HuH-7 (cell line): ENCODE measurements at regions not wholly inside any gene's neighbourhood (a gene's known extent, or its start where the extent isn't known, plus 50 kb on each side); places are given as distances from the start of the nearest gene placed in this dataset.

Experiments used
- DNase-seq: peaks from one replicate; pipeline ENCODE4 v3.0.0; 2011; ENCODE audit warnings: low spot score

- no peak for DNase-seq
Observed at GRCh38 chr18:73735836-73736235, 411.8 kb downstream of the FBXO15 start.

- no peak for DNase-seq
Observed at GRCh38 chr18:73733806-73734314, 413.8 kb downstream of the FBXO15 start.

DNA sequence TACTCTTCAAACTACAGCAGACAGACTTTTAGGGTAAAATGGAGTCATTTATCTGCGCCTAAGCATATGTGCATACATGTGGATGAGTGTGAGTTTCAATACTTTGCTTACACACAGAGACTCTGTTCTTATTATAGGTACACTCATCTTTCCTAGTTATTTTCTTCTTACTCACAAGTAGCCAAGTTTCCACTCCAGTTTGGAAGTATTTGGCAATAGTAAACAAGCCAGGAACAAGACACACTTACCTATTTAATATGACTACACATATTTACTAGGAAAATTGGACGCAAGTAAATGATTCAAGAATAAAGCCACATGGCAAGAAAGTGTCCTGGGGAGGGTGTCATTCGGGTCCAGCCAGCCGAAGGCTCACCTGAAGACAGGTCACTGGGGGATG lies 414.3 kb downstream of the FBXO15 start:
- DNase-seq = no peak

DNA sequence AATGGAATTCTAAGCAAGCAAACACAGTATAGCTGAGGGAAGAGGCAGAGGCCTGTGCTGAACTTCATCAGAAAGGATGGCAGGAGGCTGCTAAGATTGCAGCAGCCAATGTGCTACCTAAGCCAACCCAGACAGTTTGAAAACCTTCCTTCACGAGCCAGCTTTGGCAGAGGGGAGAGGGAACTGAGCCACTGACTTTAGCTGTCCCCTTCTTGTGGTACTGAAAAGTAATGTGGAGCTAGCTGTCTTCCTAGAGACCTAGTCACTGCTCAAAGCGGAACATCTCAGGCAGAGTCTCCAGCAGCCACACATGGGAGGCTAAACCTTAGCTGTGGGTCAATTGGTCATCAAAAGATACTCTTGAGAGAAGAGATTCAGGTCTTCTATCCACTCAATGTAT lies 419.0 kb downstream of the FBXO15 start:
- DNase-seq = no peak

DNA sequence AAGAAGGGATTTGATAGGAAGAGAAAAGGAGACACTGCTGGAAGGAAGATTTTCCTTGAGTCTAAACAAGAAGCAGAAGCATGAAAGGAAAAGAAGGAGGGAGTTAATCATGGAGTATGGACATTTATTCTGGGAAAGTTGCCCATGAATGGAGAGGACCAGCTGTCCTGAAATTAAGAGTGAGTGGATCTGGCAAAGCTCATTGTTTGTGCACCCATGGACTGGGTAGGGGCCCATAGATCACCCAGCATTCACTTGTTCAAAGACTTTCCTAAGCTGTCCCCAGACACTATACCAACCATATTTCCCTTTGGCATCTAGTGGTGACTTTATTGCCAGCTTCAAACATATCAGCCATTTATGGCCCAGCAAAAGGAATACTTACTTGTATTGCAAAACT lies 422.7 kb downstream of the FBXO15 start:
- DNase-seq = no peak

- no peak for DNase-seq
Observed at GRCh38 chr18:73719611-73720010, 428.0 kb downstream of the FBXO15 start.

DNA sequence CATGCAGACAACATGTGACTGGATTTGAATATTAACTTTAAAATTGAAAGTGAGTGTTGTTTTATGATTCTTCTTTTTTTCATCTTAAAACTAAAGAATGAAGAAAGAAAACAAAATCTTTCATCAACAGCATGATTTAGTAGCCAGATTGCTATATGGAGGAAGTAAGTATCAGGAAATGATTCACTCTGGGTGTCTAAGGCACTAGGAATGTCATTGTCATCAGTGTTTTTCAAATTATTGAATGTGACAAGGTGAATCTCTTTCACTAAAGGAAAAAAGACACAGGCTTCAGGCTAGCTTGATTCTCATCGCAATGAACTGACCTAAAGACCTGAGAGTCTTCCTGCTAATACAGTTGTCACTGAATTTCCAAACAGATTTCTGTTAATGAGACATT lies 430.1 kb downstream of the FBXO15 start:
- DNase-seq = no peak

GRCh38 chr18:73715210-73715670 lies 432.4 kb downstream of the FBXO15 start:
- no peak for DNase-seq

GRCh38 chr18:73714466-73714865 lies 433.2 kb downstream of the FBXO15 start:
- DNase-seq = no peak

- no peak for DNase-seq
Observed at GRCh38 chr18:73711256-73711655, 436.4 kb downstream of the FBXO15 start.

- no peak for DNase-seq
Observed at GRCh38 chr18:73708591-73708990, 439.0 kb downstream of the FBXO15 start.

DNA sequence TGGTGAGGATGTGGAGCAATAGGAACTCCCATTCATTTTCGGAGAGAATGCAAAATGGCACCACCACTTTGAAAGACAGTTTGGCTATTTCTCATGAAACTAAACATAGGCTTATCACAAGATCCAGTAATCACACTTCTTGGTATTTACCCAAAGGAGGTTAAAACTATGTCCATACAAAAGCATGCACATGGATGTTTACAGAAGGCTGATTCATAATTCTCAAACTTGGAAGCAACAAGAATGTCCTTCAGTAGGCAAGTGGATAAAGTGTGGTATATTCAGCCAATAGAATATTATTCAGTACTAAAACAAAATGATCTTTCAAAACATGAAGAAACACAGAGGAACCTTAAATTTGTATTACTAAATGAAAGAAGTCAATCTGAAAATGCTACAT lies 440.6 kb downstream of the FBXO15 start:
- DNase-seq = no peak

DNA sequence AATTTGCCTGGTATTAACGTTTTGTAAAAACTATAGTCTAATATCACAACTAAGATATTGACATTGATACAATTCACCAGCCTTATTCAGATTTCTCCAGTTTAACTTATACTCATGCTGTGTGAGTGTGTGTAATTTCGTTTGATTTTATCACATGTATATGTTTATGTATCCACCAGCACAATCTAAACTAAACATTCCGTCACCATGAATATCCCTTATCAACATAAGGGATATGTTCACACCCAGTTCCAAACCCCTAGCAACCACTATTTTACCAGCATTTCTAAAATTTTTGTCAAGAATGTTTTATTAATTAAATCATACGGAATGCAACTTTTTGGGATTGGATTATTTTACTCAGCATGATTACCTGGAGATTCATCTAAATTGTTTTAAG lies 450.3 kb downstream of the FBXO15 start:
- no peak for DNase-seq

DNA sequence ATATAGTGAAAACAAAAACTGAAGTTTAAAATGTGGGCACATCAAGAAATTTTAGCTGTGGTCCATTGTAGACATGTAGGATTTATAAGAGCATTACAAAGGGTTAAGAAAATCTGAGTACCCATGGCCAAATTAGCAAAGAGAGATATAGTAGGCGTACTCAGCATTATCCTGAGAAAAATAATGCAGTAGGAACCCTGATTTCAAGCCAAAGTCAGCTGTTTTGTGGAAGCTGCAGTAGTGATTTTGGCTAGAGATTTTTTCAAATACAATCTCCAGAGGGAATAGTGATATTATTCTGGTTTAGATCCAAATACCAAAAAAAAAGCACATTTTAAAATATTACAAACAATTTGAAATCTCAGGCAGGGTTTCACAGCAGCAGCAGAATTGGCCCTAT lies 450.9 kb downstream of the FBXO15 start:
- no peak for DNase-seq

GRCh38 chr18:73696171-73696570 lies 451.5 kb downstream of the FBXO15 start:
- DNase-seq = no peak

GRCh38 chr18:73693091-73693490 lies 454.5 kb downstream of the FBXO15 start:
- no peak for DNase-seq

GRCh38 chr18:73691624-73692023 lies 456.0 kb downstream of the FBXO15 start:
- no peak for DNase-seq

DNA sequence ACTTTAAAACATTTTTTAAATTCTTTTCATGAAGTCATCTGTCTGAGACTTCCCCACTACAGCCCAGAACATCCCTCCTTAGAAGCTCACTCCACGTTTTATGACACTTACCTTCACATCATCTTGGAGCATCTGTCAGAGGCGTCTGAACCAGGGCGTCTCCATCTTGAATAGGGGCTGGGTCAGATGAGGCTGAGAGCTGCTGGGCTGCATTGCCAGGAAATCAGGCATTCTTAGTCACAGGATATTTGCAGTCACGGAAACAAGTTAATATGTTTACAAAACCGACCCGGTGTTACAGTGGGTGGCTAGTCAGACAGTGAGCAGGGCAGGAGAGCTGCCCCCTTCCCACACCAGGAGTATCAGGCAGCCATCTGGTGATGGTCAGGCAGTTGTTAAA lies 456.5 kb downstream of the FBXO15 start:
- no peak for DNase-seq

- no peak for DNase-seq
Observed at GRCh38 chr18:73690222-73690621, 457.4 kb downstream of the FBXO15 start.

GRCh38 chr18:73688851-73689711 lies 458.6 kb downstream of the FBXO15 start:
- no peak for DNase-seq

DNA sequence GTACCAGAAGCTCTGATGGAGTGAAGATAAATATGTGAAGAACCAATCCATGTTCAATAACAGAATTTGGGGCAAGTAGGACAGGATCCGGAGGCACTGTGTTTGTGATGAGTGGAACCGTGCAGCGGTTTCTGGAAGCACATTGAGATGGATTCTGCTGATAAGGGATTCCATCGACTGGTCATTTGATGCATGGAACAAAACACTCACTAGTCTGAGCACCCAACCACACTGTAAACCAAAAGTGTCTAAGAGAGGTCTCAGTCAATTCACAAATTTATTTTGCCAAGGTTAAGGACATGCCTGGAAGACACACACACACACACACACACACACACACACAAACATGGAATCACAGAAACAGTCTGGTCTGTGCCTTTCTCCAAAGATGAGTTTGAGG lies 459.5 kb downstream of the FBXO15 start:
- DNase-seq = no peak

DNA sequence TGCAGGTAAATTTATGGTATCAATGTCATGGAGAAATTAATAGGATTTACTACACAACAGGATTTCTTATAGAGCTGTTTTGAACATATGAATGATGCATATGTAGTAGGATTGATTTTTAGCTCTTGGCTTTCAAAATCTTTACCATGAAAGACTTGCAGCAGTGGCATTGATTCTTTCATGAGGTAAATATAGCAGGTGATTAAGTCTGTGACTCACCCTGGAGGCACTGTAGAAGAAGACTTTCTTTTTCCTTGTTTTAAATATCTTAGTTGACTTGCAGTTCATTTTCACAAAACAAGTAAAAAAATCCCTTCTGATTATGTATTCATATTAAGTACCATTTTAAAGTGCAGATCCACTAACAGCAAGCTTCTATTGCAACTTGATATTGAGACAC lies 463.0 kb downstream of the FBXO15 start:
- no peak for DNase-seq

GRCh38 chr18:73683409-73684238 lies 464.0 kb downstream of the FBXO15 start:
- DNase-seq = no peak
